ENCODE measurements at regions not wholly inside any gene's neighbourhood (a gene's known extent, or its start where the extent isn't known, plus 50 kb on each side); places are given as distances from the start of the nearest gene placed in this dataset.

GRCh38 chr6:26194329-26194701 is 107.1 kb downstream of the HFE start:
- no peak for TF ChIP-seq CTCF (IDR thresholded peaks at IDR 0.05)
- TF ChIP-seq POLR2A (IDR thresholded peaks at IDR 0.05) = no peak
